ENCODE measurements at regions not wholly inside any gene's neighbourhood (a gene's known extent, or its start where the extent isn't known, plus 50 kb on each side); places are given as distances from the start of the nearest gene placed in this dataset.

DNA sequence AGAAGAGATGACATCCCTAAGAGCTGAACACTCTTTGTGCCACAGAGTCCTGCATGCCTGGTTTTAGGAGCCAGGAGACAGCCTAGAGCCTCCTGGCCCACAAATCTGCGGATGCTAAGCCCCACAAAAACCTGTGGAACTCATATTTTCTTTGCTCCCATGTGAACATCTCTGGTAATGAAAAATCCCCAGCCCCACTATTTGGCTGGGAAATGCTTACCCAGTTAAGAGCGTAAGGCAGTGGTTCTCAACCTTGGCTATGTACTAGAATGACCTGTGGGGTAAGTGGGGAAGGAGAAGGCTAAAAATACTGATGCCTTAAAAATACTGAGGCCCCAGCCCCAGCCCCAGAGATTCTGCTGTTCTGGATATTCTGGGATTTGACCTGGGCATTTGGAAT is 208.1 kb downstream of the EN1 start:
- Mint-ChIP-seq H3K4me3 (ENCODE audit: unreplicated experiment) (no peak overlapping the region), H3K4me1 (ENCODE audit: low read depth, unreplicated experiment) (peaks cover 16% of the 10 kb centered on the region), H3K27me3 (ENCODE audit: low read depth, unreplicated experiment) (peaks cover 9% of the 10 kb centered on the region), H3K27ac (ENCODE audit: unreplicated experiment) (no peak overlapping the region), H3K36me3 (ENCODE audit: low read depth, unreplicated experiment) (no peaks in the 10 kb centered on the region), H3K9me3 (ENCODE audit: unreplicated experiment) (peaks cover 4% of the 10 kb centered on the region)
- H3K27me3 ChIP-seq (ENCODE audit: insufficient read depth, low read length): no peaks in the 10 kb centered on the region
- no peak for DNase-seq (ENCODE audit: low read depth)
- TF ChIP-seq, protein P1, sequence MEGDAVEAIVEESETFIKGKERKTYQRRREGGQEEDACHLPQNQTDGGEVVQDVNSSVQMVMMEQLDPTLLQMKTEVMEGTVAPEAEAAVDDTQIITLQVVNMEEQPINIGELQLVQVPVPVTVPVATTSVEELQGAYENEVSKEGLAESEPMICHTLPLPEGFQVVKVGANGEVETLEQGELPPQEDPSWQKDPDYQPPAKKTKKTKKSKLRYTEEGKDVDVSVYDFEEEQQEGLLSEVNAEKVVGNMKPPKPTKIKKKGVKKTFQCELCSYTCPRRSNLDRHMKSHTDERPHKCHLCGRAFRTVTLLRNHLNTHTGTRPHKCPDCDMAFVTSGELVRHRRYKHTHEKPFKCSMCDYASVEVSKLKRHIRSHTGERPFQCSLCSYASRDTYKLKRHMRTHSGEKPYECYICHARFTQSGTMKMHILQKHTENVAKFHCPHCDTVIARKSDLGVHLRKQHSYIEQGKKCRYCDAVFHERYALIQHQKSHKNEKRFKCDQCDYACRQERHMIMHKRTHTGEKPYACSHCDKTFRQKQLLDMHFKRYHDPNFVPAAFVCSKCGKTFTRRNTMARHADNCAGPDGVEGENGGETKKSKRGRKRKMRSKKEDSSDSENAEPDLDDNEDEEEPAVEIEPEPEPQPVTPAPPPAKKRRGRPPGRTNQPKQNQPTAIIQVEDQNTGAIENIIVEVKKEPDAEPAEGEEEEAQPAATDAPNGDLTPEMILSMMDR (IDR thresholded peaks at IDR 0.05; ENCODE audit: insufficient read depth, low read depth, low read length): no peak
- no peaks in the 10 kb centered on the region for H3K4me1 ChIP-seq (ENCODE audit: insufficient read depth, low read length)
- H3K27ac ChIP-seq (ENCODE audit: low read depth, low read length): no peak overlapping the region
- no peak overlapping the region for H3K4me3 ChIP-seq (ENCODE audit: insufficient read depth, low read depth, low read length)
- H3K4me2 ChIP-seq (ENCODE audit: low read length): no peak overlapping the region
- no peak overlapping the region for H3K9ac ChIP-seq (ENCODE audit: low read length)
- H3K79me2 ChIP-seq (ENCODE audit: insufficient read depth, low read length): no peaks in the 10 kb centered on the region
- FAIRE-seq: no peak
- no peaks in the 10 kb centered on the region for H3K36me3 ChIP-seq (ENCODE audit: insufficient read depth, low read length)
- no peaks in the 10 kb centered on the region for H4K20me1 ChIP-seq (ENCODE audit: insufficient read depth, low read length)
- no peaks in the 10 kb centered on the region for H3K9me3 ChIP-seq (ENCODE audit: insufficient read depth, low read depth, low read length)
- H2AFZ ChIP-seq (ENCODE audit: low read depth, low read length): no peak overlapping the region

DNA sequence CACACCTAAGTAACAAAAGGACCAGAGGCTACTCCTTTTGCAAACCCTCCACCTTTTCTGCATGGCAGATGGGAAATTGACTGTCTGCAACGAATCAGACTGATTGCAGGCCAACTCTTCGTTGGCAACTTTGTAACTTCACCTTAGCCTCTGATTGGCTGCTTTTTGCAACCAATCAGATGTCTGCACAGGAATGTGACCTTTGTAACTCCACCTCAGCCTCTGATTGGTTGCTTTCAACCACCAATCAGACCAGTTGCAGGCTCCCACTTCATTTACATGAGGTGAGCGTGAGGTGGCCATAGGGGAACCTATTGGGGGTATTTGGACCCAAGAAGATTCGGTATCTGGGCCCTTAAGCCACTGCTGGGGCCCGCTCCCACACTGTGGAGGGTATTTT is 209.0 kb downstream of the EN1 start:
- H3K4me3 ChIP-seq (ENCODE audit: insufficient read depth, low read depth, low read length): no peak overlapping the region
- no peak overlapping the region for H3K9ac ChIP-seq (ENCODE audit: low read length)
- no peaks in the 10 kb centered on the region for H3K36me3 Mint-ChIP-seq (ENCODE audit: low read depth, unreplicated experiment)
- H2AFZ ChIP-seq (ENCODE audit: low read depth, low read length): no peak overlapping the region
- TF ChIP-seq, protein P1 (IDR thresholded peaks at IDR 0.05; ENCODE audit: insufficient read depth, low read depth, low read length): no peak
- no peak for TF ChIP-seq EZH2 (IDR thresholded peaks at IDR 0.05; ENCODE audit: insufficient read depth, low read length)
- no peak for DNase-seq (ENCODE audit: low read depth)
- H3K79me2 ChIP-seq (ENCODE audit: insufficient read depth, low read length): no peaks in the 10 kb centered on the region
- peaks cover 17% of the 10 kb centered on the region for H3K27me3 Mint-ChIP-seq (ENCODE audit: low read depth, unreplicated experiment)
- H3K4me1 Mint-ChIP-seq (ENCODE audit: low read depth, unreplicated experiment): peaks cover 14% of the 10 kb centered on the region
- H3K9me3 Mint-ChIP-seq (ENCODE audit: unreplicated experiment): peaks cover 4% of the 10 kb centered on the region
- H3K27ac ChIP-seq (ENCODE audit: low read depth, low read length): no peak overlapping the region
- H3K36me3 ChIP-seq (ENCODE audit: insufficient read depth, low read length): no peaks in the 10 kb centered on the region
- H3K27ac Mint-ChIP-seq (ENCODE audit: unreplicated experiment): no peak overlapping the region
- no peaks in the 10 kb centered on the region for H3K4me1 ChIP-seq (ENCODE audit: insufficient read depth, low read length)
- H3K9me3 ChIP-seq (ENCODE audit: insufficient read depth, low read depth, low read length): no peaks in the 10 kb centered on the region
- H4K20me1 ChIP-seq (ENCODE audit: insufficient read depth, low read length): no peaks in the 10 kb centered on the region
- H3K4me2 ChIP-seq (ENCODE audit: low read length): no peak overlapping the region
- H3K4me3 Mint-ChIP-seq (ENCODE audit: unreplicated experiment): no peak overlapping the region
- H3K27me3 ChIP-seq (ENCODE audit: insufficient read depth, low read length): no peaks in the 10 kb centered on the region
- no peak for FAIRE-seq

GRCh38 chr2:118635891-118636290 is 211.6 kb downstream of the EN1 start:
- Mint-ChIP-seq H3K4me1 (ENCODE audit: low read depth, unreplicated experiment) (no peaks in the 10 kb centered on the region), H3K36me3 (ENCODE audit: low read depth, unreplicated experiment) (no peaks in the 10 kb centered on the region), H3K27ac (ENCODE audit: unreplicated experiment) (no peak overlapping the region), H3K9me3 (ENCODE audit: unreplicated experiment) (peaks cover 4% of the 10 kb centered on the region), H3K27me3 (ENCODE audit: low read depth, unreplicated experiment) (peaks cover 28% of the 10 kb centered on the region), H3K4me3 (ENCODE audit: unreplicated experiment) (no peak overlapping the region)
- no peak for TF ChIP-seq EZH2 (IDR thresholded peaks at IDR 0.05; ENCODE audit: insufficient read depth, low read length)
- TF ChIP-seq, protein P1 (IDR thresholded peaks at IDR 0.05; ENCODE audit: insufficient read depth, low read depth, low read length): no peak
- Histone ChIP-seq H3K79me2 (ENCODE audit: insufficient read depth, low read length) (no peaks in the 10 kb centered on the region), H4K20me1 (ENCODE audit: insufficient read depth, low read length) (no peaks in the 10 kb centered on the region), H3K9ac (ENCODE audit: low read length) (no peak overlapping the region), H3K27ac (ENCODE audit: low read depth, low read length) (no peak overlapping the region), H2AFZ (ENCODE audit: low read depth, low read length) (no peak overlapping the region), H3K4me1 (ENCODE audit: insufficient read depth, low read length) (no peaks in the 10 kb centered on the region), H3K4me2 (ENCODE audit: low read length) (no peak overlapping the region), H3K4me3 (ENCODE audit: insufficient read depth, low read depth, low read length) (no peak overlapping the region), H3K36me3 (ENCODE audit: insufficient read depth, low read length) (no peaks in the 10 kb centered on the region), H3K27me3 (ENCODE audit: insufficient read depth, low read length) (no peaks in the 10 kb centered on the region), H3K9me3 (ENCODE audit: insufficient read depth, low read depth, low read length) (no peaks in the 10 kb centered on the region)
- DNase-seq (ENCODE audit: low read depth) (no peak), FAIRE-seq (no peak)
